ENCODE measurements at regions not wholly inside any gene's neighbourhood (a gene's known extent, or its start where the extent isn't known, plus 50 kb on each side); places are given as distances from the start of the nearest gene placed in this dataset.

- Histone ChIP-seq H3K9me2 (ENCODE audit: insufficient read depth) (no peaks in the 10 kb centered on the region), H2AFZ (ENCODE audit: low read depth, low read length, poor library complexity, severe bottlenecking) (no peak overlapping the region), H4K20me1 (ENCODE audit: insufficient read depth) (no peaks in the 10 kb centered on the region), H3K36me3 (ENCODE audit: control insufficient read depth in 1 of 2, insufficient read depth in 2 of 2, low read length in 2 of 2) (no peaks in the 10 kb centered on the region), H3K9me3 (ENCODE audit: control insufficient read depth in 1 of 2, insufficient read depth in 1 of 2, low read depth in 1 of 2, low read length in 2 of 2) (peaks cover 40 to 45% of the 10 kb centered on the region in 2 experiments; a peak in 2 of 4 replicates), H3K4me3 (replicated peaks in 1 of 2; ENCODE audit: low read depth in 1 of 2, low read length in 2 of 2) (no peak overlapping the region), H3K4me1 (ENCODE audit: control insufficient read depth in 1 of 2, insufficient read depth in 2 of 2, low read length in 2 of 2) (no peaks in the 10 kb centered on the region), H3K4me2 (ENCODE audit: low read length) (no peak overlapping the region), H3K27me3 (ENCODE audit: insufficient read depth, low read length) (no peaks in the 10 kb centered on the region), H3K27ac (ENCODE audit: low read depth, low read length) (no peak overlapping the region), H3K79me2 (ENCODE audit: insufficient read depth, low read length) (no peaks in the 10 kb centered on the region), H3K9ac (ENCODE audit: low read length) (no peak overlapping the region)
- ChIA-PET POLR2A (no interaction called here), CTCF (no interaction called here), RAD21 (ENCODE audit: low non-redundant PET in 1 of 2, low total read pairs in 2 of 2, uncharacterized antibody in 2 of 2, unreplicated experiment in 2 of 2) (no interaction called here)
- DNase-seq (ENCODE audit: low read depth, low spot score) (no peak), ATAC-seq (no peak)
- TF ChIP-seq ZNF274 (IDR thresholded peaks at IDR 0.05; ENCODE audit: low read depth, low read length) (no peak), POLR2AphosphoS5 (IDR thresholded peaks at IDR 0.05; ENCODE audit: low read depth, low read length) (no peak), JUND (IDR thresholded peaks at IDR 0.05) (no peak), CEBPB (IDR thresholded peaks at IDR 0.05; ENCODE audit: low read depth) (no peak), POLR2A (IDR thresholded peaks at IDR 0.05; ENCODE audit: borderline replicate concordance, extremely low read depth, insufficient read depth, insufficient read length) (no peak), SP1 (IDR thresholded peaks at IDR 0.05; ENCODE audit: low read depth) (no peak), FOSL1 (IDR thresholded peaks at IDR 0.05; ENCODE audit: low read depth) (no peak), REST (IDR thresholded peaks at IDR 0.05; ENCODE audit: low read depth) (no peak), TCF7L2 (IDR thresholded peaks at IDR 0.05; ENCODE audit: borderline replicate concordance, extremely low read depth, insufficient read depth, insufficient read length) (no peak), EZH2phosphoT487 (IDR thresholded peaks at IDR 0.05; ENCODE audit: borderline replicate concordance) (no peak), SRF (IDR thresholded peaks at IDR 0.05; ENCODE audit: low read depth) (no peak), ZFX (IDR thresholded peaks at IDR 0.05) (no peak), ELF1 (IDR thresholded peaks at IDR 0.05; ENCODE audit: borderline replicate concordance, low read depth) (no peak), CBX3 (IDR thresholded peaks at IDR 0.05; ENCODE audit: low read depth) (no peak)
- intact Hi-C loops (cut with micrococcal nuclease): no loop called here
- BruUV-seq (replicated peaks): no TSS peak
These were observed 160.1 kb upstream of the KIF2B start for GRCh38 chr17:53662608-53663007.

All from HCT116 (cell line).